ENCODE measurements at regions not wholly inside any gene's neighbourhood (a gene's known extent, or its start where the extent isn't known, plus 50 kb on each side); places are given as distances from the start of the nearest gene placed in this dataset.

GRCh38 chr2:14779252-14779651, 146.7 kb downstream of the LRATD1 start:
- Histone ChIP-seq H4K20me1 (replicated peaks; ENCODE audit: insufficient read depth) (no peaks in the 10 kb centered on the region), H3K4me3 (no peak overlapping the region), H3K27me3 (ENCODE audit: insufficient read depth) (no peaks in the 10 kb centered on the region), H3K27ac (ENCODE audit: low read depth) (no peak overlapping the region), H3K79me2 (replicated peaks; ENCODE audit: insufficient read depth) (no peaks in the 10 kb centered on the region), H3K9me2 (ENCODE audit: insufficient read depth) (peaks cover 6% of the 10 kb centered on the region; the same call in 1 of the 2 replicates), H3F3A (replicated peaks; ENCODE audit: low read depth) (no peaks in the 10 kb centered on the region), H2AFZ (no peak overlapping the region), H3K4me1 (ENCODE audit: insufficient read depth) (no peaks in the 10 kb centered on the region), H3K4me2 (no peak overlapping the region), H3K36me3 (ENCODE audit: insufficient read depth) (0 out of 2 replicates have a peak, but pooled peaks cover 3% of the 10 kb centered on the region)
- no peak overlapping the region for H3K4me3 Mint-ChIP-seq
- no peak for TF ChIP-seq STAT1 (IDR thresholded peaks at IDR 0.05; ENCODE audit: unreplicated experiment)
- TF ChIP-seq ETS1 (IDR thresholded peaks at IDR 0.05): no peak
- no peak for TF ChIP-seq REST (IDR thresholded peaks at IDR 0.05; ENCODE audit: unreplicated experiment)
- TF ChIP-seq CREB1 (CRISPR knock-in tag; IDR thresholded peaks at IDR 0.05; ENCODE audit: low read depth): no peak
- TF ChIP-seq POLR2AphosphoS5 (IDR thresholded peaks at IDR 0.05; ENCODE audit: low read depth): no peak
- no peak for TF ChIP-seq EZH2phosphoT487 (IDR thresholded peaks at IDR 0.05; ENCODE audit: unreplicated experiment)
- no peak for TF ChIP-seq CTCF (conservative IDR thresholded peaks at IDR 0.05; ENCODE audit: low read depth in 2 of 2)
- no peak for TF ChIP-seq ZNF462 (CRISPR knock-in tag; IDR thresholded peaks at IDR 0.05)
- H3K27ac Mint-ChIP-seq: no peak overlapping the region
- DNase-seq (ENCODE audit: low spot score): no peak
- H3K27me3 Mint-ChIP-seq (ENCODE audit: insufficient read depth, low read depth, poor library complexity): no peaks in the 10 kb centered on the region
- no peak for ATAC-seq
- no peaks in the 10 kb centered on the region for H3K4me1 Mint-ChIP-seq
- peaks cover 4% of the 10 kb centered on the region; the same call in 1 of the 3 replicates for H3K9me3 Mint-ChIP-seq
- no peaks in the 10 kb centered on the region for H3K36me3 Mint-ChIP-seq (ENCODE audit: low read depth)

Measured in GM23338 (cell line).